Stimulated activated CD8-positive, alpha-beta memory T cell treated with anti-CD3 and anti-CD28 coated beads, Interleukin-12 subunit alpha, Interleukin-12 subunit beta, amount 100 ng/mL, for 24 hours (primary cell): ENCODE measurements at regions not wholly inside any gene's neighbourhood (a gene's known extent, or its start where the extent isn't known, plus 50 kb on each side); places are given as distances from the start of the nearest gene placed in this dataset.
"Not testable (repeated sequence)": the region's sequence is repeated elsewhere in the genome, so short reads cannot be mapped to it uniquely, and the experiment has no call there.

ENCODE experiments used
- DNase-seq: peaks from one replicate; pipeline ENCODE4 v3.0.0-alpha.2; 2020; ENCODE audit errors: extremely low read depth

DNA sequence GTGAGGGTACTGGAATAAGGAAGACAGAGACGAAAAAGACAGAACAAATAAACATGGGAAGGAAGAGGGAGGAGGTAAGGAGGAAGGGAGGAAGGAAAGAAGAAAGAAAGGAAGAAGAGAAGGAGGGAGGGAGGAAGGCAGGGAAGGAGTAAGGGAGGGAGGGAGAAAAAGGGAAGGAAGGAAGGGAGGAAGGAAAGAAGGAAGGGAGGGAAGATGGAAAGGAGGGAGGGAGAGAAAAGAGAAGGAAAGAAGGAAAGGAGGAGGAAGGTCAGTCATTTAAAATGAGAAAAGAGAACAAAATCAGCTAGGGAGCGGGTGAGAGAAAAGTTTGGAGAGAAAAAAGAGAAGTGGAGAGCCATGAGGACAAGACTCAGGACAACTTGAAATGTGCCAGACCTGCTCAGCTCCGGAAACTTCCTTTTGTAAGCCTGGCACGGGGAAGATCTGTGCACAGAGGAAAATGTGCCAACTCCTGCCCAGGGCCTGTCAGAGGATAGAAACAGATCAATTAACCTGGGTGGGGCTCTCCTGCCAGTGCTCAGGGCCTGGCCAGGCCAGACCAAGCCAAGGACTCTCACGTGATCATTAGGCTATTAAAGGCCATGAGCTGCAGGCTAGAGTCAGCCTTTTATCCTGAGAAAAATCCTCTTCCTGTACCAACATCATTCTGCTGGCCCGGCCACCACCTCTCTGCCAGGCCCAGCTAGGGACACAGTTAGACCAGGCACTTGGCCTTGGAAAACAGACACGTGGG is 50.1 kb upstream of the BCL6 start:
- DNase-seq: no peak

- DNase-seq: no peak
Measured at GRCh38 chr3:187798126-187798525, 52.9 kb upstream of the BCL6 start.

- DNase-seq: no peak
Measured at GRCh38 chr3:187798531-187799530, 53.6 kb upstream of the BCL6 start.

DNA sequence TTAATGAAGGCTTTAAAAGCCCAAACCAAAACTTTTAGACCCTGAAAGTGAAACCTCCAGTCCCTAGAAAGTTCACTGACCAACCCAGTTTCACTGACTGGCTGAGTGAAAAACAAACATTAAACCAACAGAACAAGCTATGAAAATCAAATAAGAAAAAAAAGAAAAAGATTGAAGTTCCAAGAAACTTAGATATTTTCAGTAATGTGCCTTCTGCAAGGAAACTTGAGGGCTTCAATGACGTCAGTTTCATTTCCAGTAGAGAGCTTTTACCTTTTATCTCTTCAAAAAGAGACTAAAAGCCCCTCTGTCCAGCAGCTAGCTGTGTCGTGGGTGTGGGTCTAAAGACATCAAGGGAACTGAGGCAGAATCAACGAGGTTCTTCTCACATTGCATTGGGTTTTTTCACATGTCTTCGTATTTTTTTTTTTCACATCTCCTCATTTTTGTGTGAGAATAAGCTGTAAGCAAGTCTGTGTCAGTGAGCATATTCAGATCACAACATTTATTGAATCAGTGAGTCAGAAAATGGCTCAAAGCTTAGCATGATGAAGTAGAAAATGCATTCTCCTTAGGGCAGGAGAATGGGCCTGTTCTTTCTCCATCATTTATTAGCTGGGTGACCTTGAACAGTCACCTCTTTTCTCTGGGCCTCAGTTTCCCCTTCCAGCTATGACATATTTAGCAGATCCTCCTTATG is 54.8 kb upstream of the BCL6 start:
- DNase-seq: no peak

DNA sequence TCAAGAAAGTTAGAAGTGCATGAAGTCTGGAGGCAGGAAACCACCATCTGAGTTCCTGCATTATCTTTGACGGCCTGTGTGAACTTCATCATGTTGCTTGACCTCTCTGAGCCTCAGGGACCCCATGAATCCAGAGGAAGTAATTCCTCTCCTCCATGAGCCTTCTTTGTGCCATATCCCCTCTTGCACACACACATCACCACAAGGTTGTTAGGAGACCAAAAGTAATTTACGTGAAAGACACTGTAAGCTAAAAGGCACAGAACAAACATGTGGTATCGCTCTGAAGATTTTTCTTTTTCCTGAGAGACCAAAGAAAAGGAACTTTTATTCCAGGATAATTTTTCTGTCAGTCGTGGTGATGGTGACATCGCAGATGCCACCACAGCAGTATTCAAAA is 55.9 kb upstream of the BCL6 start:
- DNase-seq: no peak

GRCh38 chr3:187802203-187802927 is 57.1 kb upstream of the BCL6 start:
- no peak for DNase-seq

DNA sequence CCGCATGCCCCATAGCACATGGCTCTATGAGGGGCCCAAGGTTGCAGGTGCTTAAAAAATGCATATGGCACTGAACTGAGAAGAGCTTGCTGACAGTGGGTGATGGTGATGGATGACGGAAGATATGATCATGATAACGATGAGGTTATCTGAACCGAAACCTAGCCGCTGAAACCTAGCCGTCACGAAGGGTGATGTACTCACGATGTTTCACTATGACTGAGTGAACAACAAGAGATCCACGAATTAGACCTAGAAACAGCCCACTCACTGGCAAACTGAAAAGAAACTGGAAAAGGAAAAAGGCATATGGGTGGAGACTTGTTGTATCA is 57.6 kb upstream of the BCL6 start:
- peak; percentile 34 for DNase-seq

DNA sequence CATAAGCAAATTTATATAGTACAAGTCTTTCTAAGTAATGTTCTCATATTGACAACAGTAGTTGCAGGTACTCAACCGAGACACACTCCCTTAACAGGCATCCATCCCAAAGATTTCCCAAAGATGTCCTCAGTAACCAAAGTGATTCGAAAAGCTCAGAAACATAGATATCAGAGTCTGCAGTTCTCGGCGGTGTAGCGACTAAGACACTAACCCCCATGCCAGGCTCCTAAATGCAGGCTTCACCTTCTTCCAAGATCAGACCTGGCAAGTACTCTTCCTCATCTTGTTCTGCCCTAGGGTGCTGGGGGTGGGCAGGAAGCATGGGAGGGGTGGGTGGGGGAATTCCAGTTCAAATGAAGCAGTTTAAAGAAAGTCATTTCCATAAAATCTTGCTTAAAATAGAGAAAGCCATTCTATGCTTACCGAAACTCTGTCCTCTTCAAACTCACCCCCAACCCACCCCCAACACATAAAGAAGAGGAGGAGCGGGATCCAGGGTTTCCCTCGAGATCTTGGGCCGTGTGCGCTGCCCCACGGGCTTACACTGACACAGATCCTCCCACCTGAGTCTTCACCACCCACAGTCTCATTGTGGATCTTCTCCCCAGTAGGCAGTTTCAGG is 59.0 kb upstream of the BCL6 start:
- no peak for DNase-seq

DNA sequence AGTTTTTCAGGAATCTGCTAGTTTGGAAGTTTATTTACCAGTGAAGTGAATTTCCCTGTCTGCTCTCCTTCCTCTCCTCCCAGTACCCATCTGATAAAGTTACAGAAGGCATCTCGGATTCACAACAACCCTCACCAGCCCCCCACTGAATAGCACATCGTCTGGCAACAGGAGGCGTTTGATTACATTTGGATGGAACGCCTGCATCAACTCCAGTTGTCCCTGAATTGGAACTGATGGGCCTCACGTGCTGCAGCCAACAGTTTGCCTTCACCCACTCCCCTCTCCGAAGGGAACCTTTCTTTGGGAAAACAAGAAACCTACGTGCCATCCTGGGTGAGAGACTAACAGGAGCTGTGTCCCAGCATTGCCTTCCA is 59.5 kb upstream of the BCL6 start:
- DNase-seq: no peak

DNA sequence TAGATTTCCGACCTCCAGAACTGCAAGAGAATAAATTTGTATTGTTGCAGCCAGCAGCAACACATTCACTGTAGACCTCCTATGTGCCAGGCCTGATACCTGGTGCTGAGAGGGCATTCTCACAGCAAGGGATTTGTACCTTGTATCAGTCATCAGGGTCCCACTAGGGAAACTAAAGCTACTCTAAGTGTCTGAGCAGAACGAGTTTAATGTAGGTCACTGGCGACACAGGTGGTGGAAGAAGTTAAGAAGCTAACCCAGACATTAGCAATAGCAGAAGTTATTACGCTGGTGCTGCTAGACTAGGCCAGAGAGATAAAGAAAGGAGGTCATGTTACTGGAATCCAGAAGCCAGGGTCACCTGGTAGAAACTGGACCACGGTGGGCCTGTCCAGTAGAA is 60.5 kb upstream of the BCL6 start:
- no peak for DNase-seq

DNA sequence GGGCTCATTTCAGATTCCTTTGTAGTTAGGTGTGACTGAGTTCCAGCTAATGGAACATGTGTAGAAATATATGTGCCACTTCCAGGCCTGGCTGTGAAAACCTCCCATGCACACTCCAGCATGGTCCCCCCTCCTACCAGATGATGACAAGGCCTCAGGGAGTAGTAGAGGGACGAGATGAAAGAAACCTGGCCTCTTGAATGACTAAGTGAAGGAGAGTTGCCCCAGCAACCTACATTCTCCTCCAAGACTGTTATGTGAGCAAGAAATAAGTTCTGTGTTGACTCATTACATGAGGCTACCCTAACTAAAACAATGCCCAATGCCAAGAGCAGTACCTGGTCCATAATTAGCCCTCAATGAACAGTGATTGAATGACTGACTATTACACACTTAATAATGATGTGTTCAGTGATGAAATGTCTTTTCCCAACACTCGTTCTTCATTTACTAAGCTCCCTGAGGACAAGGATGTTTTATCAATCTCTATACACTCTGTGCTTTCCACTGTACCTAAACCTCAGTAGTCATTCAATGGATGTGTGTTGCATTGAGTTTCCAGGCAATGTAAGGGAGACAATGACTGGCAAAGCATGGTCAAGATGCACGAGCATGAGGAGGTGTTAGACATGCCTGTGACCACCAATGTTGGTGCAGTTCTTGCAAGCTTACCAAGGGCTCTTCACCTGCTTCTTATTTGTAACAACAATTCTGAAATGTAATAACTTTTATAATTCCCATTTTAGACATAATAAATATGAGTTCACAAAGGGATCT is 62.0 kb upstream of the BCL6 start:
- DNase-seq: no peak

- no peak for DNase-seq
Measured at GRCh38 chr3:187808527-187808895, 63.2 kb upstream of the BCL6 start.

GRCh38 chr3:187809612-187809991 is 64.3 kb upstream of the BCL6 start:
- no peak for DNase-seq

- DNase-seq: no peak
Measured at GRCh38 chr3:187810021-187810446, 64.8 kb upstream of the BCL6 start.

DNA sequence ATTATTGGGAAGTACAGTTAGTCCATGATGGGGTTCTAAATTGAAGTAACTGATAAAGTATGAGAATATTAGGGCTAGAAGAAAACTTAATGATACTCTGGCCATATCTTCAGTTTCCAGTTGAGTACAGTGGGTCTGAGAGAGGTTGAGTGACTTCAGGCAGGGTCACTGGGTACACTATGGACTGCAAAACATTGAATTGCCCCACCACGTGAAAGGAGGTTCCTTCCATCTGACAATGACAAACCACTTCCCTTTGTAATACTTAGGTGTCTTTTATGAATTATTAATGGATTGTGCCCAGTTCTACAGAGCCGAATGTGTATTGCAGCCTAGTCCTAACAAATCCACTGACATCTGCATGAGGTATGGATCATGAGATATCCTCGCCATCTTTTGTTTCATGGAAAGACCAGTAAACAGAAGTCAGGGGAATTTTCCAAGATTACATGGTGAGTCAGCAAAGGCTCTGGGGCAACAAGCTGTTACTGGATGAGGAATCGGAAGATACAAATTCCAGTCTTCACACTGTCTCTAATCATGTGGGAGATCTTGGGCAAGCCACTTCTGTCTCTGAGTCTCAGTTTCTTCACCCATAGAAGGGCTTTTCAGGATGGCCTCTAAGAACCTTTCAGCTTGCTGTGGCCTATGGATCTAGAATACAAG is 66.5 kb upstream of the BCL6 start:
- no peak for DNase-seq

DNA sequence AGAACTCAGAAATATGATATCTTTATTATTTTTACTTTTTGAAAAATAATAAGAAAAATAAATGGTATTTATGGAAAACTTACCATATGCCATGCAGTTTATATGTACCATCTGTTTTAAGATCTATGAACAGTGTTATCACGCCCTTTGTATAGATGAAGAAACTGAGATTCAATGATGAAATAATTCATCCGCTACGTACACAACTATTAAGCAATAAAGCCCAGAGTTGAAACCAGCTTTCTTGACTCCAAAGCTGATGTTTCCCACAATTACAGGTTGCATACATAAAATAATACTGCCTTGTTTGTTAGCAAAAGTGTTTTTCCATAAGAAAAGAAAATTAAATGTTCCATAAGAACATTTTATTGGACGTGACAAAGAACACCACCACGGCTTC is 67.2 kb upstream of the BCL6 start:
- no peak for DNase-seq

DNA sequence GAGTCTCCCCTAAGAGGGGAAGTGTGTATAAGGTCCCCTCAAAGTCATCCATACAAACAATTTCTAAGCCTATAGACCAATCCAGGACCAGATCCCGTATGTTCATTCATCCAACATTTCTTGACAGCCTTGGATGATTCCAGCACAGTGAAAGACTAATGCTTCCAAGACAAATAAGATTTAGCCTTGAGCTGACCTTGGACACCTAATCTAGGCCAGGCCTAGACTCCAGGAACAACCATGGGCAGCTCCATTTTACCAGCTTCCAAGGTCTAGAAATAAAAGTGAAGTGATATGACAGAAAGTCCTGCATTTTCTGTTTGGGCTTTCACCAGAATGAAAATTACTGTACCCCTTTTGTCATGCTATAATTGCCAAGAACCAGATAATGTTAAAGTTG is 67.9 kb upstream of the BCL6 start:
- DNase-seq: no peak

DNA sequence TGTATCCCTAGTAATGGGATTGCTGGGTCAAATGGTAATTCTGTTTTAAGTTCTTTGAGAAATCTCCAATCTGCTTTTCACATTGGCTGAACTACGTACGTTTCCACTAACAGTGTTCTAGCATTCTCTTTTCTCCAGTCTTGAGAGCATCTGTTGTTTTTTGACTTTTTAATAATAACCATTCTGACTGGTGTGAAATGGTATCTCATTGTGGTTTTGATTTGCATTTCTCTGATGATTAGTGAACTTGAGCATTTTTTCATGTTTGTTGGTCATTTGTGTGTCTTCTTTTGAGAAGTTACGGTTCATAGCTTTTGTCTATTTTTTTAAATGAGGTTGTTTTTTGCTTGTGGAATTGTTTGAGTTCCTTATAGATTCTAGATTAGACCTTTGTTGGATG is 72.5 kb upstream of the BCL6 start:
- not testable (repeated sequence) for DNase-seq

GRCh38 chr3:187821616-187822317 is 76.5 kb upstream of the BCL6 start:
- DNase-seq: no peak

DNA sequence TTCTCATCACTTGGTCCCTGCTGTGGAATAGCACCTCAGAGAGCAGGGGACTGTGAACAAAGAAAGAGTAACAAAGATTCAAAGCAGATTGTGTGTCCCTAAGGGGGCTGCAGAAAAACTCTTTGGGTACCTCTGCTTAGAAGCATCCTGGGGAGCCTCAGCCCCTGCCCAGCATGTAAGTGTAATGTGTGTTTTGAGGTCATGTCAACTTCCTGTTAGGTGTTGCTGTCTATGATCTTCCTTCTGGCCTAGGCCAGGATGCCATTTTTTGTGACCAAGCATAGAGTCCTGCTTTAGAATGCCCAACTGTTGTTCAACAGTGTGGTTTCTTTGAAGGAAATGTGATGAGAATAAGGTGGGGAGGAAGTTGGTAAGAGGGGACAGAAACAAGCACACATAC is 77.1 kb upstream of the BCL6 start:
- no peak for DNase-seq
